K562 (cell line): ENCODE measurements at regions not wholly inside any gene's neighbourhood (a gene's known extent, or its start where the extent isn't known, plus 50 kb on each side); places are given as distances from the start of the nearest gene placed in this dataset.

Experiments
- ARID3B ChIP-seq: fragments of 250-450 bp; sonication (Bioruptor Pico); IDR thresholded peaks from 2 replicates; pipeline ENCODE4 v1.4.0; 2020; ENCODE audit warnings: borderline replicate concordance
- CREB5 ChIP-seq: fragments of 250-450 bp; sonication (Bioruptor Pico); IDR thresholded peaks from 2 replicates; pipeline ENCODE4 v1.5.0; 2020; ENCODE audit warnings: mild to moderate bottlenecking
- HNRNPK ChIP-seq: fragments of 200-400 bp; formaldehyde crosslinking; IDR thresholded peaks from one replicate; pipeline ENCODE4 v1.6.1; 2018; ENCODE audit warnings: mild to moderate bottlenecking, low read depth, low read length; ENCODE audit not compliant: poor library complexity, severe bottlenecking
- MCM3 ChIP-seq: fragments of 450-650 bp; IDR thresholded peaks from 2 replicates; pipeline ENCODE4 v1.6.1; 2016
- PHF20 ChIP-seq: fragments of 450-650 bp; IDR thresholded peaks from 2 replicates; pipeline ENCODE4 v1.6.1; 2018; ENCODE audit not compliant: partially characterized antibody
- RERE ChIP-seq: sonication (generic); formaldehyde crosslinking; IDR thresholded peaks from 2 replicates; pipeline ENCODE4 v1.8.0; 2023; ENCODE audit warnings: missing genetic modification reagents, mild to moderate bottlenecking, borderline replicate concordance
- ZNF507 ChIP-seq: conservative IDR thresholded peaks from 2 replicates; pipeline ENCODE4 v1.6.1; 2017; ENCODE audit warnings: missing genetic modification characterization, missing compliant biosample characterization
- ZNF518B ChIP-seq: fragments of 250-450 bp; sonication (Bioruptor Pico); IDR thresholded peaks from 2 replicates; pipeline ENCODE4 v1.5.0; 2021; ENCODE audit warnings: mild to moderate bottlenecking, moderate library complexity
- ZNF668 ChIP-seq: fragments of 250-450 bp; sonication (Bioruptor Pico); IDR thresholded peaks from 2 replicates; pipeline ENCODE4 v1.8.0; 2022; ENCODE audit warnings: mild to moderate bottlenecking, inconsistent platforms
- ZNF780A ChIP-seq: fragments of 250-450 bp; sonication (Bioruptor Pico); IDR thresholded peaks from 2 replicates; pipeline ENCODE4 v1.5.0; 2021; ENCODE audit warnings: mild to moderate bottlenecking

- no peak for TF ChIP-seq ZNF518B (CRISPR knock-in tag)
- TF ChIP-seq HNRNPK: no peak
- no peak for TF ChIP-seq MCM3
- no peak for TF ChIP-seq ZNF780A (CRISPR knock-in tag)
- no peak for TF ChIP-seq RERE (CRISPR knock-in tag)
- TF ChIP-seq ARID3B (CRISPR knock-in tag): no peak
- no peak for TF ChIP-seq ZNF507 (tag)
- TF ChIP-seq ZNF668 (CRISPR knock-in tag): no peak
- no peak for TF ChIP-seq PHF20
- no peak for TF ChIP-seq CREB5 (CRISPR knock-in tag)
- TF ChIP-seq, all 486 proteins: peak for 0
Observed at GRCh38 chr5:157971571-157972216, 112.7 kb upstream of the CLINT1 start (continued).
